Thoracic aorta (tissue), 2 donors: ENCODE measurements at regions not wholly inside any gene's neighbourhood (a gene's known extent, or its start where the extent isn't known, plus 50 kb on each side); places are given as distances from the start of the nearest gene placed in this dataset.
"Not testable (repeated sequence)": the region's sequence is repeated elsewhere in the genome, so short reads cannot be mapped to it uniquely, and the experiment has no call there.

Source experiments
- ATAC-seq: fragments of 150-250 bp; one replicate; pipeline ENCODE4 v1.8.0; 2017; ENCODE audit warnings: low read depth; ENCODE audit not compliant: insufficient number of reproducible peaks, low FRiP score
- DNase-seq: peaks from one replicate; pipeline ENCODE4 v3.0.0-alpha.2; 2020; ENCODE audit warnings: low spot score
- H3K27ac ChIP-seq, 2 donors: fragments of 200-600 bp; sonication (generic); 1 replicate in 1 of 2; 2 replicates in 1 of 2; pipeline ENCODE4 v1.5.1; 2016; ENCODE audit warnings: mild to moderate bottlenecking in 2 of 2, moderate library complexity in 2 of 2
- H3K27me3 ChIP-seq: fragments of 200-600 bp; sonication (generic); replicated peaks from 2 replicates; pipeline ENCODE4 v1.6.0; 2016; ENCODE audit warnings: mild to moderate bottlenecking; ENCODE audit not compliant: insufficient read depth
- H3K36me3 ChIP-seq: fragments of 200-600 bp; sonication (generic); one replicate; pipeline ENCODE4 v1.5.1; 2016
- H3K4me1 ChIP-seq, 2 donors: fragments of 200-600 bp; sonication (generic); 1 replicate in 1 of 2; 2 replicates in 1 of 2; pipeline versions ENCODE4 v1.5.1 to v1.6.0; 2016; ENCODE audit warnings: low read depth in 2 of 2, mild to moderate bottlenecking in 1 of 2; ENCODE audit not compliant: control insufficient read depth in 1 of 2
- H3K4me3 ChIP-seq: fragments of 200-600 bp; sonication (generic); 2 replicates; pipeline ENCODE4 v1.5.1; 2016; ENCODE audit warnings: mild to moderate bottlenecking
- H3K9me3 ChIP-seq: fragments of 200-600 bp; sonication (generic); 2 replicates; pipeline ENCODE4 v1.5.1; 2016
- TF ChIP-seq, protein P1 (sequence below): fragments of 200-600 bp; sonication (generic); IDR thresholded peaks from one replicate; pipeline ENCODE4 v1.5.1; 2019; ENCODE audit warnings: antibody characterized with exemption

DNA sequence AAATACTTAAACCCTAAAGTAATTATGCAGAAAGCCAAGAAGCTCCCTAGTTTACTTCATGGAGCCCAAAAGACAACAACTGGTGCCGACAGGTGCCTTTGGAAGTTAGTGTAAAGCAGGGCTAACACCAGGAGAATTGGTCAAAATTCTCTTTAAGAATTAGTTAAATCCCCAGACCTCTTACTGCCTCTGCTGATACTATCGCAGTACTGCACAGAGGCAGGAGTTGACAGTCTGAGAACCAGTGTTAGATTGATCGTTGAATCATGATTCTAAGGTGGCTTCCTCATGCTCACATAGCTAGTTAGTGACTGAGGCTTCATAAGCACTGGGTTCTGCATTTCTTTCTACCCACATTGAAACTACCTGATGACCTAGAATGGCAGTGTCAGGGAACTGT, 445.0 kb downstream of the XIRP2 start:
- no peak overlapping the region for H3K4me3 ChIP-seq
- H3K27me3 ChIP-seq = no peaks in the 10 kb centered on the region
- H3K9me3 ChIP-seq = no peaks in the 10 kb centered on the region
- H3K27ac ChIP-seq = no peak overlapping the region
- TF ChIP-seq, protein P1, sequence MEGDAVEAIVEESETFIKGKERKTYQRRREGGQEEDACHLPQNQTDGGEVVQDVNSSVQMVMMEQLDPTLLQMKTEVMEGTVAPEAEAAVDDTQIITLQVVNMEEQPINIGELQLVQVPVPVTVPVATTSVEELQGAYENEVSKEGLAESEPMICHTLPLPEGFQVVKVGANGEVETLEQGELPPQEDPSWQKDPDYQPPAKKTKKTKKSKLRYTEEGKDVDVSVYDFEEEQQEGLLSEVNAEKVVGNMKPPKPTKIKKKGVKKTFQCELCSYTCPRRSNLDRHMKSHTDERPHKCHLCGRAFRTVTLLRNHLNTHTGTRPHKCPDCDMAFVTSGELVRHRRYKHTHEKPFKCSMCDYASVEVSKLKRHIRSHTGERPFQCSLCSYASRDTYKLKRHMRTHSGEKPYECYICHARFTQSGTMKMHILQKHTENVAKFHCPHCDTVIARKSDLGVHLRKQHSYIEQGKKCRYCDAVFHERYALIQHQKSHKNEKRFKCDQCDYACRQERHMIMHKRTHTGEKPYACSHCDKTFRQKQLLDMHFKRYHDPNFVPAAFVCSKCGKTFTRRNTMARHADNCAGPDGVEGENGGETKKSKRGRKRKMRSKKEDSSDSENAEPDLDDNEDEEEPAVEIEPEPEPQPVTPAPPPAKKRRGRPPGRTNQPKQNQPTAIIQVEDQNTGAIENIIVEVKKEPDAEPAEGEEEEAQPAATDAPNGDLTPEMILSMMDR = no peak
- DNase-seq (no peak), ATAC-seq (no peak)
- no peaks in the 10 kb centered on the region for H3K4me1 ChIP-seq
- H3K36me3 ChIP-seq = no peaks in the 10 kb centered on the region

DNA sequence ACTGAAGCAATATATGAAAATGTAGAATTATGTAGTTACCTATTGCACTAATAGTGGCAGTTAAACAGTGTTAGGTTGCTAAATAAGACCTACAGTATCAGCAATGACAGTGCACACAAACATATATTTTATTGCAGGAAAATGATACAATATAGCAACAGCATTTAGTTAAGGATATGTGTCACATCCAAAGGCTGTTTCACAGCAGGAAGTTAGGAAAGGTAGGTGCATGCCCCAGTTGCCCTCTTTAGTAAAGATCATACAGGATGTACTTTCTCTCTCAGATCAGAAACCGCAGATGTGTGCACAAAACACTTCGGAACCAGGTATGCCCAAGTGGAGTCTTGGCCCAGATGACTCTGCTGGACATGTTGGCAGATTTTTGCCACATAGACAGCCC, 444.1 kb downstream of the XIRP2 start:
- H3K27me3 ChIP-seq = no peaks in the 10 kb centered on the region
- no peaks in the 10 kb centered on the region for H3K4me1 ChIP-seq
- TF ChIP-seq, protein P1 = no peak
- H3K27ac ChIP-seq = no peak overlapping the region
- DNase-seq (no peak), ATAC-seq (no peak)
- no peak overlapping the region for H3K4me3 ChIP-seq
- H3K36me3 ChIP-seq = no peaks in the 10 kb centered on the region
- H3K9me3 ChIP-seq = no peaks in the 10 kb centered on the region

DNA sequence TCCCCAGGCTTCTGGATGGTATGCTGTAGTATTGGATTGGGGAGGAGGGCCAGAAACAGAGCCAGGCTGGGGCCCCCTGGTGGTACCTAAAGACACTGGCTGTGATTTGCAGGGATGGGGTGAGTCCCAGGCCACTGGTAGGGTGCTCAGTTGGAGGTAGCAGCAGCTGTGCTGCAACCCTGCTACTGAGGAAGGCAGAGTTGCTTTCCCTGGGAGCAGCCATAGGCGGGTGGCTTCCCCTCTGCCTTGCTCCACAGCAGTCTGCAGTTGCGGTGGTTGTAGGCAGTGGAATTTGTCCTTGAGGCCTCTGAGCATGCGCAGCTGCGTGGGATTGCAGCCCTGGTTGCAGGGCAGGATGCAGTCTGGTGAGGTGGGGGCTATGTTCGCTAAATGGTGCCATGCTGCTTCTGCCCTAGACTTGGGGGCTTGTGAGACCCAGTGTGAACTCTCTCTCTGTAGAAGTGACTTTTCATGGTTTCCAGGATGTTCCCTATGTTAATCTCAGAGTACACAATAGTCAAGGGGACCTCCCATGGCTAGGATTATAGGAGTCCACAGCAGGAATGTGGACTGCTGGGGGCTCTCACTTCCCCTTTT, 443.5 kb downstream of the XIRP2 start:
- DNase-seq (no peak), ATAC-seq (no peak)
- no peak overlapping the region for H3K27ac ChIP-seq
- no peaks in the 10 kb centered on the region for H3K4me1 ChIP-seq
- no peaks in the 10 kb centered on the region for H3K9me3 ChIP-seq
- H3K4me3 ChIP-seq = no peak overlapping the region
- no peaks in the 10 kb centered on the region for H3K36me3 ChIP-seq
- TF ChIP-seq, protein P1 = no peak
- no peaks in the 10 kb centered on the region for H3K27me3 ChIP-seq

DNA sequence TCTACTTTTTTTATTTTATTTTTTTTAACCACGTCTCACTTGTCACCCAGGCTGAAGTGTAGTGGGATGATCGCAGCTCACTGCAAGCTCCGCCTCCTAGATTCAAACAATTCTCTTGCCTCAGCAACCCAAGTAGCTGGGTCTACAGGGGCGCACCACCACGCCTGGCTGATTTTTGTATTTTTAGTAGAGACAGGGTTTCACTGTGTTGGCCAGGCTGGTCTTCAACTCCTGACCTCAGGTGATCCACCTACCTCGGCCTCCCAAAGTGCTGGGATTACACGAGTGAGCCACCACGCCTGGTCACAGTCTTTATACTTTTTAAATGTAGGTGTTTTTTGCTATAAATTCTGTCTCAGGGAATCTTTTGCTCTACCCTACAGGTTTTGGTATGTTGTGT, 440.5 kb downstream of the XIRP2 start:
- not testable (repeated sequence) for DNase-seq

DNA sequence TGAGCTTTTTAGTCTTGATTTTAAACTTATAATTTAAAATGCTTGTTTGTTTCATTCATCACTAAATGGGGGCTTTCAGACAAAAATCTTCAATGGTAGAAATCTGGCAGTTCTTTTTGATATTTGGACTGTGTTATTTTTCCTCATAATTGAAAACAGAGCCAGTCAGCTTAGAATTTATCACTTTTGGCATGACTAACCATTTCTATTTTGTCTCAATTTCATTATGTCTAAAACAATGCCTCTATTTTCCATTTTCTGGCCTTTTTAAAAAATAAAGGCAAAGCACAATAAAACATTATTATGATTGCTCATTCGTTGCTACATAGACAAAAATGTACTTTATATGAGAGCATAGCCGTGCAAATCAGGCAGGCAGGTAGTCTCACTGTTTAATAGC, 434.5 kb downstream of the XIRP2 start:
- no peak overlapping the region for H3K4me3 ChIP-seq
- no peak overlapping the region for H3K27ac ChIP-seq
- ATAC-seq = no peak
- H3K27me3 ChIP-seq = no peaks in the 10 kb centered on the region
- DNase-seq = no peak
- H3K4me1 ChIP-seq = no peaks in the 10 kb centered on the region
- H3K9me3 ChIP-seq = no peaks in the 10 kb centered on the region
- TF ChIP-seq, protein P1 = no peak
- H3K36me3 ChIP-seq = no peaks in the 10 kb centered on the region

More for the DNA sequence above, 440.5 kb downstream of the XIRP2 start:
- H3K4me3 ChIP-seq, H3K36me3 ChIP-seq, ATAC-seq, H3K9me3 ChIP-seq, H3K27ac ChIP-seq, H3K4me1 ChIP-seq, H3K27me3 ChIP-seq: not testable (repeated sequence)

DNA sequence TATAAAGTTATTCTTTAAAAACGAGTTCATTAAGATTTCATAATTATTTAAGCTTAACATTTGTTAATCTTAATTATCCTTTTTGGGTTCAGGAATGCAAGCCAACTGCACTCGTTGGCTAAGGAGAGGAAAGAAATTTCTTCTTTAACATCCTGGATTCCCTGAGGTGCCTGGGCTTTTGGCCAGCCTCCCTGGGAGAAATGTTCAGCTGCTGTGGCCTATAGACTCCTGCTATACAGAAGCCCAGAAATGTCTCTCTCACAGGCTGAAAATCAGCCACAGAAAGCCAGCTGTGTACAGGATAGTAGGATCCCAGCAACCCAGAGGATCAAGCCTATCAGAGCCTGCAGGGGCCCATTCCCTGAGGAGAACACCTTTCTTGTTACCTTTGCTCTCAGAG, 430.3 kb downstream of the XIRP2 start:
- Histone ChIP-seq H3K9me3 (no peaks in the 10 kb centered on the region), H3K27ac (no peak overlapping the region), H3K27me3 (no peaks in the 10 kb centered on the region), H3K36me3 (no peaks in the 10 kb centered on the region), H3K4me1 (no peaks in the 10 kb centered on the region), H3K4me3 (no peak overlapping the region)
- TF ChIP-seq, protein P1 = no peak
- no peak for DNase-seq
- no peak for ATAC-seq
